IMR-90 (cell line): ENCODE measurements at regions not wholly inside any gene's neighbourhood (a gene's known extent, or its start where the extent isn't known, plus 50 kb on each side); places are given as distances from the start of the nearest gene placed in this dataset.

Experiments used
- ATAC-seq: fragments of 200-7000 bp; cut with Tn5 transposase; 2 replicates; pipeline ENCODE4 v1.9.1; 2020; ENCODE audit warnings: low read depth, mild to moderate bottlenecking, moderate library complexity
- BruUV-seq: library from RNA; stranded (reverse); fragments of 400-500 nt; replicated peaks from 2 replicates; lab custom pipeline; 2021; lab: Mats Ljungman, UMichigan
- CTCF ChIA-PET: fragments of 300-600 bp; formaldehyde crosslinking; extraction: SDS; loops from one replicate; lab custom pipeline; 2021; ENCODE audit warnings: antibody characterized with exemption; lab: Yijun Ruan, JAX
- POLR2A ChIA-PET: fragments of 300-600 bp; sonication (Branson Sonifier 250); formaldehyde crosslinking; loops from one replicate; lab custom pipeline; 2022; ENCODE audit warnings: antibody characterized with exemption; ENCODE audit not compliant: unreplicated experiment; lab: Charles Lee
- DNase-seq: peaks from one replicate; pipeline ENCODE4 v3.0.0; 2013
- H2AFZ ChIP-seq: replicated peaks from 2 replicates; pipeline ENCODE3; 2013; ENCODE audit warnings: low read length, mild to moderate bottlenecking; ENCODE audit not compliant: poor library complexity
- H2AK5ac ChIP-seq: 2 replicates; pipeline ENCODE4 v1.6.1; 2013; ENCODE audit warnings: low read depth, low read length, inconsistent platforms
- H2AK9ac ChIP-seq: replicated peaks from 2 replicates; pipeline ENCODE3; 2013; ENCODE audit warnings: mild to moderate bottlenecking, low read depth, low read length, moderate library complexity; ENCODE audit not compliant: poor library complexity
- H2BK120ac ChIP-seq: 2 replicates; pipeline ENCODE4 v1.6.1; 2013; ENCODE audit warnings: low read depth, low read length, inconsistent platforms
- H2BK15ac ChIP-seq: 3 replicates; pipeline ENCODE4 v1.6.1; 2013; ENCODE audit warnings: low read depth, low read length, inconsistent platforms
- H2BK20ac ChIP-seq: 2 replicates; pipeline ENCODE4 v1.6.1; 2013; ENCODE audit warnings: low read depth, mild to moderate bottlenecking, inconsistent platforms, low read length, moderate library complexity
- H2BK5ac ChIP-seq: 2 replicates; pipeline ENCODE4 v1.6.1; 2013; ENCODE audit warnings: mild to moderate bottlenecking, low read depth, low read length, inconsistent platforms; ENCODE audit not compliant: poor library complexity, severe bottlenecking
- H3K14ac ChIP-seq: replicated peaks from 2 replicates; pipeline ENCODE4 v1.6.1; 2013; ENCODE audit warnings: low read depth, low read length, inconsistent platforms
- H3K18ac ChIP-seq: 2 replicates; pipeline ENCODE4 v1.6.1; 2013; ENCODE audit warnings: low read depth, low read length, control low read depth
- H3K23ac ChIP-seq: 2 replicates; pipeline ENCODE4 v1.6.1; 2013; ENCODE audit warnings: low read depth, low read length, inconsistent platforms
- H3K27ac ChIP-seq: 2 replicates; pipeline ENCODE4 v1.5.1; 2013; ENCODE audit warnings: mild to moderate bottlenecking, control low read depth, low read length; ENCODE audit not compliant: insufficient read depth
- H3K27me3 ChIP-seq: 2 replicates; pipeline ENCODE4 v1.6.1; 2013; ENCODE audit warnings: low read length; ENCODE audit not compliant: control insufficient read depth, insufficient read depth
- H3K36me3 ChIP-seq: 2 replicates; pipeline ENCODE4 v1.6.1; 2013; ENCODE audit warnings: low read length, mixed read lengths; ENCODE audit not compliant: control insufficient read depth, insufficient read depth
- H3K4ac ChIP-seq: 2 replicates; pipeline ENCODE4 v1.6.1; 2013; ENCODE audit warnings: low read depth, low read length, inconsistent platforms
- H3K4me1 ChIP-seq: 2 replicates; pipeline ENCODE4 v1.6.1; 2013; ENCODE audit warnings: low read length, mixed read lengths; ENCODE audit not compliant: control insufficient read depth, insufficient read depth
- H3K4me2 ChIP-seq: 2 replicates; pipeline ENCODE4 v1.6.1; 2013; ENCODE audit warnings: low read depth, mild to moderate bottlenecking, control low read depth, low read length, moderate library complexity
- H3K4me3 ChIP-seq: 2 replicates; pipeline ENCODE4 v1.5.1; 2013; ENCODE audit warnings: low read depth, mild to moderate bottlenecking, control low read depth, low read length, moderate library complexity; ENCODE audit not compliant: insufficient read depth
- H3K56ac ChIP-seq: 2 replicates; pipeline ENCODE4 v1.6.1; 2013; ENCODE audit warnings: low read length, inconsistent platforms; ENCODE audit not compliant: insufficient read depth; ENCODE audit errors: extremely low read depth
- H3K79me1 ChIP-seq, 2 experiments: 2 replicates each; pipeline ENCODE4 v1.6.1; 2013; ENCODE audit warnings: low read length in 2 of 2, inconsistent platforms in 1 of 2, low read depth in 1 of 2
- H3K9ac ChIP-seq: 2 replicates; pipeline ENCODE4 v1.6.1; 2013; ENCODE audit warnings: low read depth, low read length, control low read depth
- H3K9me1 ChIP-seq: 2 replicates; pipeline ENCODE4 v1.6.1; 2013; ENCODE audit warnings: low read length, inconsistent platforms; ENCODE audit not compliant: insufficient read depth
- H3K9me3 ChIP-seq: 2 replicates; pipeline ENCODE4 v1.6.1; 2013; ENCODE audit warnings: low read length; ENCODE audit not compliant: control insufficient read depth, insufficient read depth
- H4K20me1 ChIP-seq: 2 replicates; pipeline ENCODE4 v1.6.1; 2013; ENCODE audit warnings: low read length, inconsistent platforms; ENCODE audit not compliant: insufficient read depth
- H4K5ac ChIP-seq: 2 replicates; pipeline ENCODE4 v1.6.1; 2013; ENCODE audit warnings: mild to moderate bottlenecking, low read depth, low read length, control low read depth
- H4K8ac ChIP-seq, 2 experiments: 2 replicates each; pipeline ENCODE4 v1.6.1; 2013; ENCODE audit warnings: low read depth in 2 of 2, low read length in 2 of 2, control low read depth in 1 of 2, inconsistent platforms in 1 of 2
- H4K91ac ChIP-seq: 2 replicates; pipeline ENCODE4 v1.6.1; 2013; ENCODE audit warnings: low read depth, low read length, inconsistent platforms; ENCODE audit not compliant: insufficient read depth
- BHLHE40 ChIP-seq: fragments of 150-350 bp; IDR thresholded peaks from 2 replicates; pipeline ENCODE4 v1.6.1; 2016; ENCODE audit warnings: mild to moderate bottlenecking, low read depth, low read length
- CEBPB ChIP-seq: IDR thresholded peaks from 2 replicates; pipeline ENCODE4 v1.6.1; 2012; ENCODE audit warnings: low read depth, low read length, improper control_type of control experiment
- ELK1 ChIP-seq: fragments of 150-350 bp; IDR thresholded peaks from 2 replicates; pipeline ENCODE4 v1.6.1; 2016; ENCODE audit warnings: low read depth, mild to moderate bottlenecking, low read length, moderate library complexity, borderline replicate concordance
- FOS ChIP-seq: fragments of 150-350 bp; IDR thresholded peaks from 2 replicates; pipeline ENCODE4 v1.6.1; 2016; ENCODE audit warnings: low read depth, low read length
- MAZ ChIP-seq: IDR thresholded peaks from 2 replicates; pipeline ENCODE4 v1.6.1; 2012; ENCODE audit warnings: low read depth, mild to moderate bottlenecking, low read length, improper control_type of control experiment, moderate library complexity, borderline replicate concordance
- NFE2L2 ChIP-seq: fragments of 150-350 bp; IDR thresholded peaks from 2 replicates; pipeline ENCODE4 v1.6.1; 2016; ENCODE audit warnings: low read depth, mild to moderate bottlenecking, low read length
- POLR2A ChIP-seq: IDR thresholded peaks from 2 replicates; pipeline ENCODE4 v1.6.1; 2012; ENCODE audit warnings: mild to moderate bottlenecking, low read depth, low read length
- RAD21 ChIP-seq: IDR thresholded peaks from 2 replicates; pipeline ENCODE4 v1.6.1; 2012; ENCODE audit warnings: low read length, improper control_type of control experiment
- RCOR1 ChIP-seq: IDR thresholded peaks from 2 replicates; pipeline ENCODE4 v1.6.1; 2012; ENCODE audit warnings: mild to moderate bottlenecking, low read length, improper control_type of control experiment; ENCODE audit not compliant: insufficient replicate concordance
- RFX5 ChIP-seq: IDR thresholded peaks from 2 replicates; pipeline ENCODE4 v1.8.0; 2012; ENCODE audit warnings: low read depth, mild to moderate bottlenecking, low read length, moderate library complexity
- WGBS, 2 experiments: methylation state at CpG; one replicate each; pipeline versions ENCODE4 v1.1.5 to v1.1.7; 2013; ENCODE audit warnings: missing lambda C conversion rate in 2 of 2; ENCODE audit not compliant: insufficient read length in 1 of 2; ENCODE audit errors: extremely low coverage in 2 of 2; 5-methylcytosine and 5-hydroxymethylcytosine counted together
- dilution Hi-C: fragments of 300-500 bp; cut with HindIII; formaldehyde crosslinking; loops from one replicate; pipeline ENCODE4 v1.14.3; 2018; ENCODE audit warnings: low sequenced_read_pairs; ENCODE audit not compliant: unreplicated experiment
- in situ Hi-C: fragments of 300-500 bp; cut with MboI; formaldehyde crosslinking; loops from 3 replicates; pipeline ENCODE4 v1.14.3; 2019; ENCODE audit warnings: low sequenced_read_pairs, inconsistent platforms, mixed read lengths
- intact Hi-C: fragments of 100-400 bp; cut with micrococcal nuclease; formaldehyde crosslinking; loops from 2 replicates; pipeline ENCODE4 v1.10.0; 2022
- TF ChIP-seq, protein P1 (sequence below): conservative IDR thresholded peaks from 2 replicates; pipeline ENCODE4 v1.5.1; 2012; ENCODE audit warnings: mild to moderate bottlenecking, low read depth, low read length, improper control_type of control experiment

GRCh38 chr1:218536296-218536986, 191.3 kb downstream of the TGFB2 start:
- in situ Hi-C loops = no loop called here
- CTCF ChIA-PET = interaction anchor here (0.6 to 1.2 kb wide), 3 partner anchors 19 to 1649 kb away, joined by 3 to 4 read pairs (median 3); no protein-coding TSS in a partner anchor

More at GRCh38 chr1:218536296-218536986, 191.3 kb downstream of the TGFB2 start:
- Histone ChIP-seq H3K4ac (peak overlapping the region; percentile 43; the same call in 1 of the 2 replicates), H3K9me3 (no peaks in the 10 kb centered on the region), H4K8ac (peak overlapping the region in 1 of 2 experiments; percentile 2; a peak in 2 of 4 replicates), H3K27me3 (no peaks in the 10 kb centered on the region), H3K36me3 (no peaks in the 10 kb centered on the region), H4K91ac (no peak overlapping the region; the same call in 1 of the 2 replicates), H2BK5ac (peak overlapping the region; percentile 12), H3K27ac (no peak overlapping the region), H3K9me1 (peaks cover 3% of the 10 kb centered on the region; the same call in 1 of the 2 replicates), H4K20me1 (no peaks in the 10 kb centered on the region), H3K4me2 (no peak overlapping the region), H3K4me3 (no peak overlapping the region), H3K23ac (no peak overlapping the region), H3K14ac (0 out of 2 replicates have a peak overlapping the region, but pooled peaks have one; percentile 34), H2AK5ac (0 out of 2 replicates have a peak overlapping the region, but pooled peaks have one; percentile 7), H3K56ac (no peak overlapping the region), H2BK20ac (peak overlapping the region; percentile 64), H3K9ac (no peak overlapping the region), H2AK9ac (no peak overlapping the region), H2BK120ac (peak overlapping the region; percentile 73), H3K79me1 (no peaks in the 10 kb centered on the region), H2BK15ac (no peak overlapping the region; the same call in 2 of the 3 replicates), H2AFZ (no peak overlapping the region), H3K18ac (peak overlapping the region; percentile 99; the same call in 1 of the 2 replicates), H4K5ac (peak overlapping the region; percentile 59; the same call in 1 of the 2 replicates), H3K4me1 (peaks cover 8% of the 10 kb centered on the region)
- DNase-seq (peak; percentile 18), ATAC-seq (no peak)
- POLR2A ChIA-PET = no interaction called here
- no TSS peak for BruUV-seq
- dilution Hi-C loops (no loop called here), intact Hi-C loops (loop anchor here (5.0 to 10.0 kb wide), 2 partner anchors 164 to 638 kb away; partner anchors contain the start of gene LYPLAL1)
- TF ChIP-seq BHLHE40 = no peak
- TF ChIP-seq ELK1 = no peak
- no peak for TF ChIP-seq FOS
- TF ChIP-seq MAZ = no peak
- no peak for TF ChIP-seq NFE2L2
- TF ChIP-seq, protein P1, sequence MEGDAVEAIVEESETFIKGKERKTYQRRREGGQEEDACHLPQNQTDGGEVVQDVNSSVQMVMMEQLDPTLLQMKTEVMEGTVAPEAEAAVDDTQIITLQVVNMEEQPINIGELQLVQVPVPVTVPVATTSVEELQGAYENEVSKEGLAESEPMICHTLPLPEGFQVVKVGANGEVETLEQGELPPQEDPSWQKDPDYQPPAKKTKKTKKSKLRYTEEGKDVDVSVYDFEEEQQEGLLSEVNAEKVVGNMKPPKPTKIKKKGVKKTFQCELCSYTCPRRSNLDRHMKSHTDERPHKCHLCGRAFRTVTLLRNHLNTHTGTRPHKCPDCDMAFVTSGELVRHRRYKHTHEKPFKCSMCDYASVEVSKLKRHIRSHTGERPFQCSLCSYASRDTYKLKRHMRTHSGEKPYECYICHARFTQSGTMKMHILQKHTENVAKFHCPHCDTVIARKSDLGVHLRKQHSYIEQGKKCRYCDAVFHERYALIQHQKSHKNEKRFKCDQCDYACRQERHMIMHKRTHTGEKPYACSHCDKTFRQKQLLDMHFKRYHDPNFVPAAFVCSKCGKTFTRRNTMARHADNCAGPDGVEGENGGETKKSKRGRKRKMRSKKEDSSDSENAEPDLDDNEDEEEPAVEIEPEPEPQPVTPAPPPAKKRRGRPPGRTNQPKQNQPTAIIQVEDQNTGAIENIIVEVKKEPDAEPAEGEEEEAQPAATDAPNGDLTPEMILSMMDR = no peak
- no peak for TF ChIP-seq RFX5
- TF ChIP-seq RCOR1 = no peak
- TF ChIP-seq POLR2A = no peak
- no peak for TF ChIP-seq CEBPB
- no peak for TF ChIP-seq RAD21
- WGBS, 2 experiments = no CpG with 5 or more reads among the region's 2 CpGs
